ENCODE measurements at regions not wholly inside any gene's neighbourhood (a gene's known extent, or its start where the extent isn't known, plus 50 kb on each side); places are given as distances from the start of the nearest gene placed in this dataset.

GRCh38 chr11:80196932-80197554 is 756.2 kb upstream of the TENM4 start:
- TF ChIP-seq MXI1 (IDR thresholded peaks at IDR 0.05; ENCODE audit: borderline replicate concordance, low read depth, low read length) (no peak), USF2 (IDR thresholded peaks at IDR 0.05; ENCODE audit: low read depth, low read length) (no peak), CEBPB (IDR thresholded peaks at IDR 0.05; ENCODE audit: low read depth, low read length) (no peak), FOS (IDR thresholded peaks at IDR 0.05; ENCODE audit: low read depth, low read length) (no peak), CHD1 (IDR thresholded peaks at IDR 0.05; ENCODE audit: low read depth, low read length) (no peak), SMC3 (IDR thresholded peaks at IDR 0.05; ENCODE audit: low read depth, low read length) (no peak), MAFK (IDR thresholded peaks at IDR 0.05; ENCODE audit: low read depth, low read length) (no peak)
- WGBS, 2 experiments (ENCODE audit: extremely low coverage in 2 of 2, insufficient read length in 1 of 2), result no CpG with 5 or more reads among the region's 4 CpGs
- BruUV-seq (replicated peaks), result no TSS peak
- Histone ChIP-seq H3K4me2 (ENCODE audit: low read depth, low read length) (no peak overlapping the region), H4K91ac (ENCODE audit: insufficient read depth, low read depth, low read length) (no peak overlapping the region), H3K56ac (ENCODE audit: extremely low read depth, insufficient read depth, low read length) (no peak overlapping the region), H4K8ac (ENCODE audit: low read depth in 2 of 2, low read length in 2 of 2) (no peak overlapping the region), H3K79me1 (ENCODE audit: low read depth in 1 of 2, low read length in 2 of 2) (no peaks in the 10 kb centered on the region), H3K4me3 (ENCODE audit: insufficient read depth, low read depth, low read length) (no peak overlapping the region), H4K20me1 (ENCODE audit: insufficient read depth, low read length) (no peaks in the 10 kb centered on the region), H3K18ac (ENCODE audit: low read depth, low read length) (no peak overlapping the region), H3K23ac (ENCODE audit: low read depth, low read length) (no peak overlapping the region), H2BK15ac (ENCODE audit: low read depth, low read length) (no peak overlapping the region), H3K36me3 (ENCODE audit: control insufficient read depth, insufficient read depth, low read length) (no peaks in the 10 kb centered on the region), H3K4ac (ENCODE audit: low read depth, low read length) (no peak overlapping the region), H4K5ac (ENCODE audit: low read depth, low read length) (no peak overlapping the region), H3K4me1 (ENCODE audit: control insufficient read depth, insufficient read depth, low read length) (no peaks in the 10 kb centered on the region), H3K14ac (replicated peaks; ENCODE audit: low read depth, low read length) (no peak overlapping the region), H2BK120ac (ENCODE audit: low read depth, low read length) (no peak overlapping the region), H3K9ac (ENCODE audit: low read depth, low read length) (no peak overlapping the region), H3K27ac (ENCODE audit: insufficient read depth, low read length) (no peak overlapping the region), H2BK20ac (ENCODE audit: low read depth, low read length) (no peak overlapping the region), H2AK9ac (replicated peaks; ENCODE audit: low read depth, low read length, poor library complexity) (no peak overlapping the region), H2AFZ (replicated peaks; ENCODE audit: low read length, poor library complexity) (no peak overlapping the region), H3K9me1 (ENCODE audit: insufficient read depth, low read length) (no peaks in the 10 kb centered on the region), H2BK5ac (ENCODE audit: low read depth, low read length, poor library complexity, severe bottlenecking) (no peak overlapping the region), H3K27me3 (ENCODE audit: control insufficient read depth, insufficient read depth, low read length) (no peaks in the 10 kb centered on the region), H3K9me3 (ENCODE audit: control insufficient read depth, insufficient read depth, low read length) (no peaks in the 10 kb centered on the region), H2AK5ac (ENCODE audit: low read depth, low read length) (no peak overlapping the region)
- intact Hi-C loops (cut with micrococcal nuclease) (no loop called here), in situ Hi-C loops (cut with MboI; ENCODE audit: low sequenced_read_pairs) (no loop called here), dilution Hi-C loops (cut with HindIII; ENCODE audit: low sequenced_read_pairs, unreplicated experiment) (no loop called here)
- ATAC-seq (ENCODE audit: low read depth) (no peak), DNase-seq (no peak)
- ChIA-PET CTCF (no interaction called here), POLR2A (ENCODE audit: unreplicated experiment) (no interaction called here)
